GM12878 (cell line): ENCODE measurements at regions not wholly inside any gene's neighbourhood (a gene's known extent, or its start where the extent isn't known, plus 50 kb on each side); places are given as distances from the start of the nearest gene placed in this dataset.

Source experiments
- BHLHE40 ChIP-seq, 2 experiments: fragments of 450-650 bp in 1 of 2; IDR thresholded peaks; 2 replicates each; pipeline ENCODE4 v1.6.1; 2011 to 2017; ENCODE audit warnings: low read depth in 2 of 2, borderline replicate concordance in 1 of 2, improper control_type of control experiment in 1 of 2, low read length in 1 of 2, mild to moderate bottlenecking in 1 of 2
- CREM ChIP-seq: IDR thresholded peaks from 2 replicates; pipeline ENCODE4 v1.6.1; 2014; ENCODE audit warnings: antibody characterized with exemption, low read depth
- EZH2 ChIP-seq: IDR thresholded peaks from 2 replicates; pipeline ENCODE4 v1.6.1; 2012; ENCODE audit warnings: low read depth, mild to moderate bottlenecking, control low read depth, inconsistent platforms, low read length, borderline replicate concordance; ENCODE audit not compliant: control insufficient read depth
- MEF2B ChIP-seq: fragments of 450-650 bp; IDR thresholded peaks from 2 replicates; pipeline ENCODE4 v1.6.1; 2018; ENCODE audit warnings: mild to moderate bottlenecking, moderate library complexity; ENCODE audit not compliant: partially characterized antibody, poor library complexity, severe bottlenecking
- NFIC ChIP-seq: IDR thresholded peaks from 2 replicates; pipeline ENCODE4 v1.6.1; 2012; ENCODE audit warnings: low read depth, mild to moderate bottlenecking, inconsistent platforms, low read length, moderate library complexity
- SKIL ChIP-seq: fragments of 450-650 bp; IDR thresholded peaks from 2 replicates; pipeline ENCODE4 v1.6.1; 2017; ENCODE audit warnings: mild to moderate bottlenecking, low read depth, inconsistent platforms; ENCODE audit not compliant: poor library complexity, severe bottlenecking
- TF ChIP-seq, protein P1 (sequence below): IDR thresholded peaks from 2 replicates; pipeline ENCODE4 v1.6.1; 2011; ENCODE audit warnings: borderline replicate concordance, low read depth, mild to moderate bottlenecking, moderate library complexity, low read length; ENCODE audit not compliant: insufficient read depth, poor library complexity, severe bottlenecking

GRCh38 chr2:64915510-64915900 lies 73.7 kb upstream of the SLC1A4 start (continued):
- TF ChIP-seq SKIL (peak; percentile 8), MEF2B (no peak), NFIC (peak; percentile 5; the same call in 1 of the 2 replicates), EZH2 (no peak), CREM (no peak), BHLHE40 (IDR thresholded peaks at IDR 0.05; ENCODE audit: borderline replicate concordance in 1 of 2, low read depth in 2 of 2, low read length in 1 of 2) (no peak)
- TF ChIP-seq, protein P1, sequence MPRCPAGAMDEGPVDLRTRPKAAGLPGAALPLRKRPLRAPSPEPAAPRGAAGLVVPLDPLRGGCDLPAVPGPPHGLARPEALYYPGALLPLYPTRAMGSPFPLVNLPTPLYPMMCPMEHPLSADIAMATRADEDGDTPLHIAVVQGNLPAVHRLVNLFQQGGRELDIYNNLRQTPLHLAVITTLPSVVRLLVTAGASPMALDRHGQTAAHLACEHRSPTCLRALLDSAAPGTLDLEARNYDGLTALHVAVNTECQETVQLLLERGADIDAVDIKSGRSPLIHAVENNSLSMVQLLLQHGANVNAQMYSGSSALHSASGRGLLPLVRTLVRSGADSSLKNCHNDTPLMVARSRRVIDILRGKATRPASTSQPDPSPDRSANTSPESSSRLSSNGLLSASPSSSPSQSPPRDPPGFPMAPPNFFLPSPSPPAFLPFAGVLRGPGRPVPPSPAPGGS = no peak
